PC-9 (cell line): ENCODE measurements at regions not wholly inside any gene's neighbourhood (a gene's known extent, or its start where the extent isn't known, plus 50 kb on each side); places are given as distances from the start of the nearest gene placed in this dataset.

Source experiments
- EZH2 ChIP-seq: fragments of 200-600 bp; sonication (generic); IDR thresholded peaks from 2 replicates; pipeline ENCODE4 v1.8.0; 2017; ENCODE audit warnings: antibody characterized with exemption, low read depth
- TF ChIP-seq, protein P1 (sequence below): fragments of 200-600 bp; sonication (generic); conservative IDR thresholded peaks from 2 replicates; pipeline ENCODE4 v1.6.1; 2017; ENCODE audit warnings: mixed run types, antibody characterized with exemption, mild to moderate bottlenecking, moderate library complexity

- TF ChIP-seq, protein P1, sequence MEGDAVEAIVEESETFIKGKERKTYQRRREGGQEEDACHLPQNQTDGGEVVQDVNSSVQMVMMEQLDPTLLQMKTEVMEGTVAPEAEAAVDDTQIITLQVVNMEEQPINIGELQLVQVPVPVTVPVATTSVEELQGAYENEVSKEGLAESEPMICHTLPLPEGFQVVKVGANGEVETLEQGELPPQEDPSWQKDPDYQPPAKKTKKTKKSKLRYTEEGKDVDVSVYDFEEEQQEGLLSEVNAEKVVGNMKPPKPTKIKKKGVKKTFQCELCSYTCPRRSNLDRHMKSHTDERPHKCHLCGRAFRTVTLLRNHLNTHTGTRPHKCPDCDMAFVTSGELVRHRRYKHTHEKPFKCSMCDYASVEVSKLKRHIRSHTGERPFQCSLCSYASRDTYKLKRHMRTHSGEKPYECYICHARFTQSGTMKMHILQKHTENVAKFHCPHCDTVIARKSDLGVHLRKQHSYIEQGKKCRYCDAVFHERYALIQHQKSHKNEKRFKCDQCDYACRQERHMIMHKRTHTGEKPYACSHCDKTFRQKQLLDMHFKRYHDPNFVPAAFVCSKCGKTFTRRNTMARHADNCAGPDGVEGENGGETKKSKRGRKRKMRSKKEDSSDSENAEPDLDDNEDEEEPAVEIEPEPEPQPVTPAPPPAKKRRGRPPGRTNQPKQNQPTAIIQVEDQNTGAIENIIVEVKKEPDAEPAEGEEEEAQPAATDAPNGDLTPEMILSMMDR = no peak
- no peak for TF ChIP-seq EZH2
These were observed 2016.6 kb downstream of the MAT2B start for GRCh38 chr5:165521816-165522610.
